B cell (primary cell): ENCODE measurements at regions not wholly inside any gene's neighbourhood (a gene's known extent, or its start where the extent isn't known, plus 50 kb on each side); places are given as distances from the start of the nearest gene placed in this dataset.

ENCODE experiments used
- EZH2 ChIP-seq: IDR thresholded peaks from 2 replicates; pipeline ENCODE4 v1.6.1; 2012; ENCODE audit warnings: borderline replicate concordance, low read depth, mild to moderate bottlenecking, moderate library complexity, low read length; ENCODE audit not compliant: insufficient read depth, poor library complexity, severe bottlenecking
- TF ChIP-seq, protein P1 (sequence below): fragments of 200-600 bp; IDR thresholded peaks from one replicate; pipeline ENCODE4 v1.8.0; 2022; ENCODE audit warnings: antibody characterized with exemption, mild to moderate bottlenecking

DNA sequence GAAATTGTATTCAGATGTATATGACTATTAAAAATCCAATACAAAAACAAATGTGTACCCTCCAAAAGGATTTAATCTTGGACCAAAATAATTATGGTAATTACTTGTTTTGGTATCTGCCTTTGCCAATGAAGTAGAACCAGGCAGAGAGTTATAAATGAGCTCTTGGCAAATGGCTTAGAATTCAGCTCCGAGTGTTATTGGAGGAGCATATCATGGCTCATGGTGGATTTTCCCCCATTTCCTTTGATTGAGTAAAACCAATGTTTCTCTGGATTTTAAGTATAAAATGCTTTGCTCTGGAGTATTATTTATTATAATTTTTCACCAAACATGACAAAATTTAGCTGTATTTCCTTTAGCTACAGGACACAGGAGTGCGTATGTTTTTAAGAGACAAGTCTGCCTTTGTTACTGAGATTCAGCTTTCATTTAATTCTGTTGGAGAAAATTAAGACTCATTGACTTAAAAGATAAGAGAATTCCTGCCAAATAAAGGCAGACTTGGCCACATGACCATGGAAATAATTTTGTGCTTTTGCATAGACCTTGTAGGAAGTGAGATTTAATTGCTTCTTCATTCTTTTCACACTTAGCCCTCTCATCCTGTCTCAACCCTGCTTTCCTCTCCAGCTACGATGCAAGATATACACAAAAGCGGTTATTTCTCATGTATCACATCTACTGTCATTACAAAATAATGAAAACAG lies 281.0 kb upstream of the SOX11 start:
- TF ChIP-seq, protein P1, sequence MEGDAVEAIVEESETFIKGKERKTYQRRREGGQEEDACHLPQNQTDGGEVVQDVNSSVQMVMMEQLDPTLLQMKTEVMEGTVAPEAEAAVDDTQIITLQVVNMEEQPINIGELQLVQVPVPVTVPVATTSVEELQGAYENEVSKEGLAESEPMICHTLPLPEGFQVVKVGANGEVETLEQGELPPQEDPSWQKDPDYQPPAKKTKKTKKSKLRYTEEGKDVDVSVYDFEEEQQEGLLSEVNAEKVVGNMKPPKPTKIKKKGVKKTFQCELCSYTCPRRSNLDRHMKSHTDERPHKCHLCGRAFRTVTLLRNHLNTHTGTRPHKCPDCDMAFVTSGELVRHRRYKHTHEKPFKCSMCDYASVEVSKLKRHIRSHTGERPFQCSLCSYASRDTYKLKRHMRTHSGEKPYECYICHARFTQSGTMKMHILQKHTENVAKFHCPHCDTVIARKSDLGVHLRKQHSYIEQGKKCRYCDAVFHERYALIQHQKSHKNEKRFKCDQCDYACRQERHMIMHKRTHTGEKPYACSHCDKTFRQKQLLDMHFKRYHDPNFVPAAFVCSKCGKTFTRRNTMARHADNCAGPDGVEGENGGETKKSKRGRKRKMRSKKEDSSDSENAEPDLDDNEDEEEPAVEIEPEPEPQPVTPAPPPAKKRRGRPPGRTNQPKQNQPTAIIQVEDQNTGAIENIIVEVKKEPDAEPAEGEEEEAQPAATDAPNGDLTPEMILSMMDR = no peak
- no peak for TF ChIP-seq EZH2
